ENCODE measurements at regions not wholly inside any gene's neighbourhood (a gene's known extent, or its start where the extent isn't known, plus 50 kb on each side); places are given as distances from the start of the nearest gene placed in this dataset.

DNA sequence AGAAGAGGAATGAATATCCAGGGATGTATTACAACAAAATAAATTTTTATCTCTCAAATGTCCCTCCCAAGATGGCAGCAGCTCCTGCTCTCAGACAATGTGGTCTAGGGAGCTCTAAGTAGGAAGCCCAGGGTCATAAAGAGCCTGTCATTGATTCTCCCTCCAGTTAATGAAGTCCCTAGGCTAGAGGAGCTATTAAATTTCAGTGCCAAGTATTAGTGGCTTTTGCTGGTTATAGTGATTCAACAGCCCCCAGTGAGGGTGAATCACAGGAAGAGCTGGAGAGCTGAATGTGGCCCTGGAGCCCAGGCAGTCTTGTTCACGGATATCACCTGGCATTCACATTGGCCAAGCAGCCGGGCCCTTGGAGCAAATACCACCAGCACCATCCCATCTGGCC, 109.8 kb upstream of the YPEL5 start:
- ChIA-PET CTCF (no interaction called here), POLR2A (ENCODE audit: unreplicated experiment) (no interaction called here)
- Histone ChIP-seq H3K36me3 (ENCODE audit: low read depth, low read length) (no peaks in the 10 kb centered on the region), H3K27ac (ENCODE audit: low read length) (peak overlapping the region; percentile 47), H3F3A (ENCODE audit: low read length, unreplicated experiment) (no peaks in the 10 kb centered on the region), H2AFZ (ENCODE audit: low read length) (no peak overlapping the region), H3K79me2 (ENCODE audit: low read length) (no peaks in the 10 kb centered on the region), H3K9ac (ENCODE audit: low read length) (no peak overlapping the region), H3K4me1 (ENCODE audit: insufficient read depth, low read length) (peaks cover 20% of the 10 kb centered on the region), H3K4me3 (ENCODE audit: low read length) (no peak overlapping the region), H3K9me2 (replicated peaks; ENCODE audit: low read length) (no peaks in the 10 kb centered on the region), H3K4me2 (ENCODE audit: low read length) (no peak overlapping the region), H3K9me3 (ENCODE audit: low read length) (no peaks in the 10 kb centered on the region), H3K27me3 (ENCODE audit: low read length) (no peaks in the 10 kb centered on the region), H4K20me1 (ENCODE audit: low read length) (no peaks in the 10 kb centered on the region)
- ATAC-seq: peak; percentile 72
- BruUV-seq (replicated peaks): no TSS peak
- no peak for TF ChIP-seq EZH2 (IDR thresholded peaks at IDR 0.05; ENCODE audit: low read length, unreplicated experiment)
- TF ChIP-seq EZH2phosphoT487 (IDR thresholded peaks at IDR 0.05; ENCODE audit: borderline replicate concordance, low read length): no peak
- TF ChIP-seq, protein P1, sequence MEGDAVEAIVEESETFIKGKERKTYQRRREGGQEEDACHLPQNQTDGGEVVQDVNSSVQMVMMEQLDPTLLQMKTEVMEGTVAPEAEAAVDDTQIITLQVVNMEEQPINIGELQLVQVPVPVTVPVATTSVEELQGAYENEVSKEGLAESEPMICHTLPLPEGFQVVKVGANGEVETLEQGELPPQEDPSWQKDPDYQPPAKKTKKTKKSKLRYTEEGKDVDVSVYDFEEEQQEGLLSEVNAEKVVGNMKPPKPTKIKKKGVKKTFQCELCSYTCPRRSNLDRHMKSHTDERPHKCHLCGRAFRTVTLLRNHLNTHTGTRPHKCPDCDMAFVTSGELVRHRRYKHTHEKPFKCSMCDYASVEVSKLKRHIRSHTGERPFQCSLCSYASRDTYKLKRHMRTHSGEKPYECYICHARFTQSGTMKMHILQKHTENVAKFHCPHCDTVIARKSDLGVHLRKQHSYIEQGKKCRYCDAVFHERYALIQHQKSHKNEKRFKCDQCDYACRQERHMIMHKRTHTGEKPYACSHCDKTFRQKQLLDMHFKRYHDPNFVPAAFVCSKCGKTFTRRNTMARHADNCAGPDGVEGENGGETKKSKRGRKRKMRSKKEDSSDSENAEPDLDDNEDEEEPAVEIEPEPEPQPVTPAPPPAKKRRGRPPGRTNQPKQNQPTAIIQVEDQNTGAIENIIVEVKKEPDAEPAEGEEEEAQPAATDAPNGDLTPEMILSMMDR (conservative IDR thresholded peaks at IDR 0.05; ENCODE audit: low read depth, low read length): no peak
- intact Hi-C loops (cut with micrococcal nuclease): no loop called here
- DNase-seq: peak; percentile 87

DNA sequence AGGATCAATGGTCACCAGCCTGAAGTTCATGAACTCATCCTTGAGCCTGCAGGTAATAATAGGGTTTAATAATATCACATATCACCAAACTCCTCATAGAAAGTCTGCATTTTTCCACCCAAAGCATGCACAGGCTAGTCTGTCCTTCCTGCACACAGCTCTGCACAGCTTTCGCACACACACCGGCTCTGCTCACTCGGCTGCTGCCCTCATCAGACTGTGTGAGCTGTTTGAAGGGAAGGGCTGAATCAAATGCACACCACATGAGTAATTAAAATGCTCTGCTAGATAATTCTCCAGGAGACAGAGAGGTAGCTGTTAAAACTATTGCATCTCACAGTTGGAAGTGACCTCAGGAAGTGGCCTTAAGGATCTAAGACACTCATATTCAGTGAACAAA, 108.4 kb upstream of the YPEL5 start:
- no peak overlapping the region for H3K4me3 ChIP-seq (ENCODE audit: low read length)
- H3K27ac ChIP-seq (ENCODE audit: low read length): no peak overlapping the region
- H3K9me3 ChIP-seq (ENCODE audit: low read length): no peaks in the 10 kb centered on the region
- no peaks in the 10 kb centered on the region for H3F3A ChIP-seq (ENCODE audit: low read length, unreplicated experiment)
- H3K4me2 ChIP-seq (ENCODE audit: low read length): no peak overlapping the region
- no peaks in the 10 kb centered on the region for H3K9me2 ChIP-seq (replicated peaks; ENCODE audit: low read length)
- no peak overlapping the region for H3K9ac ChIP-seq (ENCODE audit: low read length)
- POLR2A ChIA-PET (ENCODE audit: unreplicated experiment): no interaction called here
- TF ChIP-seq, protein P1 (conservative IDR thresholded peaks at IDR 0.05; ENCODE audit: low read depth, low read length): no peak
- no peak for TF ChIP-seq EZH2 (IDR thresholded peaks at IDR 0.05; ENCODE audit: low read length, unreplicated experiment)
- no peak for TF ChIP-seq EZH2phosphoT487 (IDR thresholded peaks at IDR 0.05; ENCODE audit: borderline replicate concordance, low read length)
- no peak for ATAC-seq
- no peaks in the 10 kb centered on the region for H3K36me3 ChIP-seq (ENCODE audit: low read depth, low read length)
- peaks cover 20% of the 10 kb centered on the region for H3K4me1 ChIP-seq (ENCODE audit: insufficient read depth, low read length)
- CTCF ChIA-PET: no interaction called here
- no peak overlapping the region for H2AFZ ChIP-seq (ENCODE audit: low read length)
- H3K27me3 ChIP-seq (ENCODE audit: low read length): no peaks in the 10 kb centered on the region
- H3K79me2 ChIP-seq (ENCODE audit: low read length): no peaks in the 10 kb centered on the region
- intact Hi-C loops (cut with micrococcal nuclease): no loop called here
- H4K20me1 ChIP-seq (ENCODE audit: low read length): no peaks in the 10 kb centered on the region
- DNase-seq: no peak
- no TSS peak for BruUV-seq (replicated peaks)

DNA sequence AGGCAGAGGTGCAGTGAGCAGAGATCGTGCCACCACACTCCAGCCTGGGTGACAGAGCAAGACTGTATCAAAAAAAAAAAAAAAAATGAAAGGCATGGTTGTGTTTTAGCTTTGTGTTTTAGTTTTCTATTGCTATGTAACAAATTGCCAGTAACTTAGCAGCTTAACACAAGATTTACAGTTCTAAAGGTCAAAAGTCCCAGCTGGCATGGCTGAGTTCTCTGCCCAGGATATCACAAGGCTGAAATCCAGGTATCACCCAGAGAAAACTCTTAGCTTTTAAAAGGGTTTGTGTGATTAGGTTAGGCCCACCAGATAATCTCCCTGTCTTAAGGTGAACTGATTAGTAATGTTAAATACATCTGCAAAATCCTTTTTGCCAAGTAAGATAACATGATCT, 107.7 kb upstream of the YPEL5 start:
- ChIA-PET CTCF (no interaction called here), POLR2A (ENCODE audit: unreplicated experiment) (no interaction called here)
- DNase-seq: no peak
- BruUV-seq (replicated peaks): no TSS peak
- TF ChIP-seq EZH2phosphoT487 (IDR thresholded peaks at IDR 0.05; ENCODE audit: borderline replicate concordance, low read length) (no peak), EZH2 (IDR thresholded peaks at IDR 0.05; ENCODE audit: low read length, unreplicated experiment) (no peak)
- TF ChIP-seq, protein P1 (conservative IDR thresholded peaks at IDR 0.05; ENCODE audit: low read depth, low read length): no peak
- no peak overlapping the region for H3K4me2 ChIP-seq (ENCODE audit: low read length)
- H3K9me3 ChIP-seq (ENCODE audit: low read length): no peaks in the 10 kb centered on the region
- no peaks in the 10 kb centered on the region for H3K79me2 ChIP-seq (ENCODE audit: low read length)
- no peaks in the 10 kb centered on the region for H3F3A ChIP-seq (ENCODE audit: low read length, unreplicated experiment)
- no peaks in the 10 kb centered on the region for H3K36me3 ChIP-seq (ENCODE audit: low read depth, low read length)
- no peak for ATAC-seq
- no peaks in the 10 kb centered on the region for H3K27me3 ChIP-seq (ENCODE audit: low read length)
- H3K4me3 ChIP-seq (ENCODE audit: low read length): no peak overlapping the region
- intact Hi-C loops (cut with micrococcal nuclease): no loop called here
- H3K4me1 ChIP-seq (ENCODE audit: insufficient read depth, low read length): peaks cover 16% of the 10 kb centered on the region
- no peaks in the 10 kb centered on the region for H4K20me1 ChIP-seq (ENCODE audit: low read length)
- no peak overlapping the region for H3K27ac ChIP-seq (ENCODE audit: low read length)
- no peak overlapping the region for H2AFZ ChIP-seq (ENCODE audit: low read length)
- H3K9ac ChIP-seq (ENCODE audit: low read length): no peak overlapping the region
- H3K9me2 ChIP-seq (replicated peaks; ENCODE audit: low read length): no peaks in the 10 kb centered on the region

Measured in PC-3 (cell line).